ENCODE measurements at regions not wholly inside any gene's neighbourhood (a gene's known extent, or its start where the extent isn't known, plus 50 kb on each side); places are given as distances from the start of the nearest gene placed in this dataset.

- Histone ChIP-seq H3K9me3 (replicated peaks in 1 of 3) (no peaks in the 10 kb centered on the region), H3K4me1 (replicated peaks in 1 of 2) (no peaks in the 10 kb centered on the region), H3K4me3 (no peak overlapping the region), H3K36me3 (replicated peaks in 1 of 2) (no peaks in the 10 kb centered on the region), H3K27me3 (no peaks in the 10 kb centered on the region), H3K27ac (no peak overlapping the region)
- intact Hi-C loops (cut with DNase I), result no loop called here
- 63 to 82% (median 74%) methylated on average over 3 of the region's 3 CpGs for WGBS, 4 donors
- no peak for DNase-seq
- TF ChIP-seq CTCF (IDR thresholded peaks at IDR 0.05) (no peak), POLR2A (IDR thresholded peaks at IDR 0.05) (no peak)
These were observed 126.7 kb upstream of the BLID start for GRCh38 chr11:122242731-122243130.

GRCh38 chr11:122241566-122241965 is 125.6 kb upstream of the BLID start:
- intact Hi-C loops (cut with DNase I), result no loop called here
- Histone ChIP-seq H3K27ac (no peak overlapping the region), H3K4me3 (no peak overlapping the region), H3K27me3 (no peaks in the 10 kb centered on the region), H3K9me3 (replicated peaks in 1 of 3) (no peaks in the 10 kb centered on the region), H3K4me1 (replicated peaks in 1 of 2) (no peaks in the 10 kb centered on the region), H3K36me3 (replicated peaks in 1 of 2) (no peaks in the 10 kb centered on the region)
- no peak for TF ChIP-seq POLR2A (IDR thresholded peaks at IDR 0.05)
- TF ChIP-seq CTCF (IDR thresholded peaks at IDR 0.05), result no peak
- 74 to 85% (median 78%) methylated on average over 3 of the region's 3 CpGs for WGBS, 4 donors
- DNase-seq, result no peak

- Histone ChIP-seq H3K4me1 (replicated peaks in 1 of 2) (no peaks in the 10 kb centered on the region), H3K36me3 (replicated peaks in 1 of 2) (no peaks in the 10 kb centered on the region), H3K27me3 (no peaks in the 10 kb centered on the region), H3K4me3 (no peak overlapping the region), H3K9me3 (replicated peaks in 1 of 3) (no peaks in the 10 kb centered on the region), H3K27ac (no peak overlapping the region)
- 74 to 85% (median 81%) methylated on average over 3 of the region's 3 CpGs for WGBS, 4 donors
- TF ChIP-seq POLR2A (IDR thresholded peaks at IDR 0.05) (no peak), CTCF (IDR thresholded peaks at IDR 0.05) (no peak)
- DNase-seq, result no peak
- intact Hi-C loops (cut with DNase I), result no loop called here
These were observed 124.6 kb upstream of the BLID start for GRCh38 chr11:122240638-122241037.

- DNase-seq, result no peak
- WGBS, 4 donors, result 43 to 59% (median 53%) methylated on average over 3 of the region's 3 CpGs
- H3K4me1 ChIP-seq (replicated peaks in 1 of 2), result no peaks in the 10 kb centered on the region
- H3K27ac ChIP-seq, result no peak overlapping the region
- no peaks in the 10 kb centered on the region for H3K27me3 ChIP-seq
- TF ChIP-seq POLR2A (IDR thresholded peaks at IDR 0.05), result no peak
- TF ChIP-seq CTCF (IDR thresholded peaks at IDR 0.05), result no peak
- H3K9me3 ChIP-seq (replicated peaks in 1 of 3), result no peaks in the 10 kb centered on the region
- no peaks in the 10 kb centered on the region for H3K36me3 ChIP-seq (replicated peaks in 1 of 2)
- no peak overlapping the region for H3K4me3 ChIP-seq
- intact Hi-C loops (cut with DNase I), result no loop called here
These were observed 119.6 kb upstream of the BLID start for GRCh38 chr11:122235615-122236014.

Data from adrenal gland (tissue), 9 donors.